Smooth muscle cell (in vitro differentiated cells): ENCODE measurements at regions not wholly inside any gene's neighbourhood (a gene's known extent, or its start where the extent isn't known, plus 50 kb on each side); places are given as distances from the start of the nearest gene placed in this dataset.

Experiments used
- DNase-seq: peaks from one replicate; lab custom pipeline; 2025; ENCODE audit not compliant: unreplicated experiment; lab: John Stamatoyannopoulos, UW
- H2AFZ ChIP-seq: fragments of 200-600 bp; sonication (generic); 2 replicates; pipeline ENCODE4 v1.6.0; 2016; ENCODE audit warnings: antibody characterized with exemption, low read depth, mild to moderate bottlenecking
- H3F3A ChIP-seq: fragments of 200-600 bp; sonication (generic); 2 replicates; pipeline ENCODE4 v1.6.0; 2017; ENCODE audit warnings: antibody characterized with exemption, low read depth
- H3K27ac ChIP-seq: fragments of 200-600 bp; sonication (generic); 2 replicates; pipeline ENCODE4 v1.5.1; 2016; ENCODE audit warnings: low read depth, mild to moderate bottlenecking
- H3K27me3 ChIP-seq: fragments of 200-600 bp; sonication (generic); 2 replicates; pipeline ENCODE4 v1.6.1; 2016; ENCODE audit warnings: low read depth, mild to moderate bottlenecking
- H3K36me3 ChIP-seq: fragments of 200-600 bp; sonication (generic); 2 replicates; pipeline ENCODE4 v1.5.1; 2016; ENCODE audit warnings: low read depth
- H3K4me1 ChIP-seq: fragments of 200-600 bp; sonication (generic); 2 replicates; pipeline ENCODE4 v1.5.1; 2016; ENCODE audit warnings: low read depth
- H3K4me2 ChIP-seq: fragments of 200-600 bp; sonication (generic); 2 replicates; pipeline ENCODE4 v1.6.0; 2016; ENCODE audit warnings: mild to moderate bottlenecking
- H3K4me3 ChIP-seq: fragments of 200-600 bp; sonication (generic); 2 replicates; pipeline ENCODE4 v1.5.1; 2016; ENCODE audit warnings: mild to moderate bottlenecking
- H3K79me2 ChIP-seq: fragments of 200-600 bp; sonication (generic); 2 replicates; pipeline ENCODE4 v1.6.0; 2016; ENCODE audit warnings: low read depth, mild to moderate bottlenecking
- H3K9ac ChIP-seq: fragments of 200-600 bp; sonication (generic); 2 replicates; pipeline ENCODE4 v1.6.0; 2016; ENCODE audit warnings: low read depth
- H3K9me3 ChIP-seq: fragments of 200-600 bp; sonication (generic); replicated peaks from 2 replicates; pipeline ENCODE4 v1.5.1; 2016; ENCODE audit warnings: low read depth
- H4K20me1 ChIP-seq: fragments of 200-600 bp; sonication (generic); 2 replicates; pipeline ENCODE4 v1.6.0; 2016; ENCODE audit warnings: low read depth
- CTCF ChIP-seq: fragments of 200-600 bp; sonication (generic); IDR thresholded peaks from 2 replicates; pipeline ENCODE4 v1.5.1; 2017; ENCODE audit warnings: borderline replicate concordance, mild to moderate bottlenecking, antibody characterized with exemption; ENCODE audit not compliant: insufficient read depth, poor library complexity, severe bottlenecking
- WGBS: methylation state at CpG from one replicate; pipeline ENCODE4 v1.1.7; 2016; ENCODE audit warnings: low lambda C conversion rate; 5-methylcytosine and 5-hydroxymethylcytosine counted together

DNA sequence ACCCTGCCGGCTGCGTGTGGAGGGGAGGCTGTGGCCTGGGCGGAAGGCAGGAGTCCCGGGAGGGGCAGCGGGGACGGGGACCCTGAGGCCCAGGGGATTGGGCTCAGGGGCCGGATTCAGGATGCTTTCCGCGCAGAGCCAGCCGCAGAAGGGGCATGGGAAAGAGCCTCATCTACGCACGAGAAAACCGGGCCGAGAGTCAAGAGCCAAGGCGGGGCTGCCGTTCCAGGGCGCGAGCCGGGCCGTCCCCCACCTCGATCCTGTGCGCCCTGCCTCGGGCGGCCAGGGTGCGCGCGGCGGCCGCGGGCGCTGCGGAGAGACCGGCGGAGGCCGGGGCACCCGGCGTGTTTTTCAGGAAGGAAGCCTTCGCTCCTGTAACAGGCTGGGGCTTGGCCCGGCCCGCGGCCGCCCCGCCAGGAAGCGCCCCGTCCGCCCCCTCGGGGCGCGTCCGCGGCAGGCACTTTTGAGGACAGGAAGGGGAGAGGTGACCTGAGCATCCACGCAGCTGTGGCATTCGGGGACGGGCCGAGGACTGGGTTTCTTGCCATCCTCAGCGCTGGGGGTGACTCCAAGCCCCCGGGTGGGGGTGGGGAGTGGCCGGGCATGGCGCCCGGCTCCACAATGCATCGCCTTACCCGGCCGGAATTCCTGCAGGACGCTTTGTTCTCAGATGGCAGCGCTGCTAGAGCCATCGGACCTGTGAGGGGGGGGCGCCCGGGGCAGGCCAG lies 62.3 kb upstream of the GATA2 start:
- Histone ChIP-seq H3K4me3 (peak overlapping the region; percentile 24), H3F3A (no peaks in the 10 kb centered on the region), H3K9me3 (no peaks in the 10 kb centered on the region), H3K4me2 (peak overlapping the region; percentile 74), H3K36me3 (no peaks in the 10 kb centered on the region), H3K79me2 (no peaks in the 10 kb centered on the region), H3K27ac (no peak overlapping the region), H3K4me1 (no peaks in the 10 kb centered on the region), H3K27me3 (no peaks in the 10 kb centered on the region), H4K20me1 (no peaks in the 10 kb centered on the region), H2AFZ (peak overlapping the region; percentile 49), H3K9ac (no peak overlapping the region)
- WGBS, result 19% methylated on average over 35 of the region's 68 CpGs
- no peak for TF ChIP-seq CTCF
- DNase-seq, result no peak

DNA sequence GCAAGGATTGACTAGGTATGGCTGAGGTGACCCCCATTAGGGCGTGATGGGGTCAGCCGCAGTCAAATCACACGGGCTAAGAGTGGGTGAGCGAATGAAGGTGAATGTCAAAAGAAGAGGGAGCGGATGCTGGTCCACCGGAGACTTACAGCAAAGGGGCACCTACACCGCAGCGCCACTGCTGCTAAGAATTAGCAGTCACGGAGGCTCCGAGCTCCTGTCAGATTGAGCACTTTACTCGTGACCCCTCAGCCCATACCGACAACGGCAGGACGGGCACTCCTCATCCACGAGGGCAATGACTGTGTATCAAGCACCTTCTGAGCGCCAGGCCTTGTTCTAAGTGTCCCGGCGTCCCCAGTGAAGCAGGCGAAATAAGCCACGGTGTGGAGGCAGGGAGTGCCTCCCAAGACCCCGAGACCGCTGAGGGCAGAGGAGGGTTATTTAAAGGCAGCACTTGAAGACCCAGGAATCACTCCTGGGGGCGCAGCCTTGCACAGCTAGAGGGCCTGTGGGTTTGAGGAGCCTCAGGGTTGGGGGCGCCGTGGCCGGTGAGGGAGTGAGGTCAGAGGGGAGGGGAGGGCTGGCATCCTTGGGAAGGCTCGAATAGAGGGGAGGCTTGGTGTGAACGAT lies 61.6 kb upstream of the GATA2 start:
- Histone ChIP-seq H3K27me3 (no peaks in the 10 kb centered on the region), H3K9ac (no peak overlapping the region), H2AFZ (peak overlapping the region; percentile 49), H3K36me3 (no peaks in the 10 kb centered on the region), H4K20me1 (no peaks in the 10 kb centered on the region), H3K4me2 (peak overlapping the region; percentile 74), H3F3A (no peaks in the 10 kb centered on the region), H3K4me3 (no peak overlapping the region), H3K27ac (no peak overlapping the region), H3K9me3 (no peaks in the 10 kb centered on the region), H3K79me2 (no peaks in the 10 kb centered on the region), H3K4me1 (peaks cover 1% of the 10 kb centered on the region)
- no peak for DNase-seq
- TF ChIP-seq CTCF, result no peak
- WGBS, result 92% methylated on average over 26 of the region's 28 CpGs

- Histone ChIP-seq H3K27me3 (no peaks in the 10 kb centered on the region), H3K9me3 (no peaks in the 10 kb centered on the region), H3K4me3 (no peak overlapping the region), H3K4me1 (peaks cover 6% of the 10 kb centered on the region), H2AFZ (no peak overlapping the region), H4K20me1 (no peaks in the 10 kb centered on the region), H3F3A (no peaks in the 10 kb centered on the region), H3K9ac (no peak overlapping the region), H3K36me3 (no peaks in the 10 kb centered on the region), H3K27ac (no peak overlapping the region), H3K79me2 (no peaks in the 10 kb centered on the region), H3K4me2 (no peak overlapping the region)
- 63% methylated on average over 4 of the region's 4 CpGs for WGBS
- DNase-seq, result no peak
- TF ChIP-seq CTCF, result no peak
Measured at GRCh38 chr3:128554100-128554464, 61.1 kb upstream of the GATA2 start.

DNA sequence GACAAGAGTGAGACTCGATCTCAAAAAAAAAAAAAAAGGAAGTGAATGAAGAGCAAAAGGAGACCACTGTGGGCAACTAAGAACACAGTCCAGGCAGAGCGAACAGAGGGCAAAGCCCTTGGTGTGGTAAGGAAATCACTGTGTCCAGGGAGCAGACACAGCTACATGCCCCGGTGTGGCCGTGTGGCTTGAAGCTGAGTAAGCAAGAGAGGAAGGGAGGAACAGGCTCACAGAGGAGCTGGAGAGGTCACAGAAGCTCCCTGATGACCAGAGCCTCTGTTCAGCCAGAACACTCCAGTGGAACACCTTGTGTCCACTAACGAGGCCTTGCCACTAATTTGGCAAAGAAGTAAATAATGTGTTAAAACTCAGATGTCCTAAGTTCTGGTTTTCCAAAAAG lies 60.6 kb upstream of the GATA2 start:
- no peaks in the 10 kb centered on the region for H3K36me3 ChIP-seq
- no peak overlapping the region for H3K4me2 ChIP-seq
- H3F3A ChIP-seq, result no peaks in the 10 kb centered on the region
- no peak overlapping the region for H3K27ac ChIP-seq
- H3K27me3 ChIP-seq, result no peaks in the 10 kb centered on the region
- no peaks in the 10 kb centered on the region for H3K79me2 ChIP-seq
- H3K4me1 ChIP-seq, result peaks cover 10% of the 10 kb centered on the region
- no peak overlapping the region for H2AFZ ChIP-seq
- H3K9me3 ChIP-seq, result no peaks in the 10 kb centered on the region
- no peak for DNase-seq
- no peak overlapping the region for H3K4me3 ChIP-seq
- WGBS, result 85% methylated on average over 5 of the region's 5 CpGs
- no peak for TF ChIP-seq CTCF
- no peaks in the 10 kb centered on the region for H4K20me1 ChIP-seq
- H3K9ac ChIP-seq, result no peak overlapping the region
